Smooth muscle cell (in vitro differentiated cells): ENCODE measurements at regions not wholly inside any gene's neighbourhood (a gene's known extent, or its start where the extent isn't known, plus 50 kb on each side); places are given as distances from the start of the nearest gene placed in this dataset.

ENCODE experiments used
- DNase-seq: peaks from one replicate; lab custom pipeline; 2025; ENCODE audit not compliant: unreplicated experiment; lab: John Stamatoyannopoulos, UW
- H2AFZ ChIP-seq: fragments of 200-600 bp; sonication (generic); 2 replicates; pipeline ENCODE4 v1.6.0; 2016; ENCODE audit warnings: antibody characterized with exemption, low read depth, mild to moderate bottlenecking
- H3F3A ChIP-seq: fragments of 200-600 bp; sonication (generic); 2 replicates; pipeline ENCODE4 v1.6.0; 2017; ENCODE audit warnings: antibody characterized with exemption, low read depth
- H3K27ac ChIP-seq: fragments of 200-600 bp; sonication (generic); 2 replicates; pipeline ENCODE4 v1.5.1; 2016; ENCODE audit warnings: low read depth, mild to moderate bottlenecking
- H3K27me3 ChIP-seq: fragments of 200-600 bp; sonication (generic); 2 replicates; pipeline ENCODE4 v1.6.1; 2016; ENCODE audit warnings: low read depth, mild to moderate bottlenecking
- H3K36me3 ChIP-seq: fragments of 200-600 bp; sonication (generic); 2 replicates; pipeline ENCODE4 v1.5.1; 2016; ENCODE audit warnings: low read depth
- H3K4me1 ChIP-seq: fragments of 200-600 bp; sonication (generic); 2 replicates; pipeline ENCODE4 v1.5.1; 2016; ENCODE audit warnings: low read depth
- H3K4me2 ChIP-seq: fragments of 200-600 bp; sonication (generic); 2 replicates; pipeline ENCODE4 v1.6.0; 2016; ENCODE audit warnings: mild to moderate bottlenecking
- H3K4me3 ChIP-seq: fragments of 200-600 bp; sonication (generic); 2 replicates; pipeline ENCODE4 v1.5.1; 2016; ENCODE audit warnings: mild to moderate bottlenecking
- H3K79me2 ChIP-seq: fragments of 200-600 bp; sonication (generic); 2 replicates; pipeline ENCODE4 v1.6.0; 2016; ENCODE audit warnings: low read depth, mild to moderate bottlenecking
- H3K9ac ChIP-seq: fragments of 200-600 bp; sonication (generic); 2 replicates; pipeline ENCODE4 v1.6.0; 2016; ENCODE audit warnings: low read depth
- H3K9me3 ChIP-seq: fragments of 200-600 bp; sonication (generic); replicated peaks from 2 replicates; pipeline ENCODE4 v1.5.1; 2016; ENCODE audit warnings: low read depth
- H4K20me1 ChIP-seq: fragments of 200-600 bp; sonication (generic); 2 replicates; pipeline ENCODE4 v1.6.0; 2016; ENCODE audit warnings: low read depth
- WGBS: methylation state at CpG from one replicate; pipeline ENCODE4 v1.1.7; 2016; ENCODE audit warnings: low lambda C conversion rate; 5-methylcytosine and 5-hydroxymethylcytosine counted together
- TF ChIP-seq, protein P1 (sequence below): fragments of 200-600 bp; sonication (generic); IDR thresholded peaks from 2 replicates; pipeline ENCODE4 v1.5.1; 2017; ENCODE audit warnings: borderline replicate concordance, mild to moderate bottlenecking, antibody characterized with exemption; ENCODE audit not compliant: insufficient read depth, poor library complexity, severe bottlenecking

DNA sequence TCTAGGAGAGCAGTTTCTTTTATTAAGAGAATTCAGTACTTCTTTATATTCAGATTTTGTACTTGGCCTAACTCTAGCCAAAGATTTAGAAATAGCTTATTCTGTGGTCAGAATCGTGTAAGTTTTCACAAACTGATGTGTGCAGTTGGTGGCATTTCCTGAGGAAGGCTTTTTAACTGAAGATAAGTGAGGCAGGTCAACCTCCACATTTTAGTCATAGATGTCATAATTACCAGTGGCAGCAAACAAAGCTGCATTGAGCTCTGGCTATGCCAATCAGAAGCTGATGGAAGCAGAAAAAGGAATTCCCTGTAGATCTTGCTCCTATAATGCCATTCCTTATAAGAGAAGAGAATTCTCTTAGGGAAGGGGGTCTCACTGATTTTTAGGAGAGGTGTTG is 141.3 kb upstream of the SP8 start:
- no peak for DNase-seq
- Histone ChIP-seq H3K9ac (no peak overlapping the region), H3K27ac (no peak overlapping the region), H3K27me3 (no peaks in the 10 kb centered on the region), H3F3A (no peaks in the 10 kb centered on the region), H3K79me2 (no peaks in the 10 kb centered on the region), H4K20me1 (no peaks in the 10 kb centered on the region), H3K4me2 (no peak overlapping the region), H3K9me3 (no peaks in the 10 kb centered on the region), H3K4me3 (no peak overlapping the region), H2AFZ (no peak overlapping the region), H3K36me3 (no peaks in the 10 kb centered on the region), H3K4me1 (no peaks in the 10 kb centered on the region)
- TF ChIP-seq, protein P1, sequence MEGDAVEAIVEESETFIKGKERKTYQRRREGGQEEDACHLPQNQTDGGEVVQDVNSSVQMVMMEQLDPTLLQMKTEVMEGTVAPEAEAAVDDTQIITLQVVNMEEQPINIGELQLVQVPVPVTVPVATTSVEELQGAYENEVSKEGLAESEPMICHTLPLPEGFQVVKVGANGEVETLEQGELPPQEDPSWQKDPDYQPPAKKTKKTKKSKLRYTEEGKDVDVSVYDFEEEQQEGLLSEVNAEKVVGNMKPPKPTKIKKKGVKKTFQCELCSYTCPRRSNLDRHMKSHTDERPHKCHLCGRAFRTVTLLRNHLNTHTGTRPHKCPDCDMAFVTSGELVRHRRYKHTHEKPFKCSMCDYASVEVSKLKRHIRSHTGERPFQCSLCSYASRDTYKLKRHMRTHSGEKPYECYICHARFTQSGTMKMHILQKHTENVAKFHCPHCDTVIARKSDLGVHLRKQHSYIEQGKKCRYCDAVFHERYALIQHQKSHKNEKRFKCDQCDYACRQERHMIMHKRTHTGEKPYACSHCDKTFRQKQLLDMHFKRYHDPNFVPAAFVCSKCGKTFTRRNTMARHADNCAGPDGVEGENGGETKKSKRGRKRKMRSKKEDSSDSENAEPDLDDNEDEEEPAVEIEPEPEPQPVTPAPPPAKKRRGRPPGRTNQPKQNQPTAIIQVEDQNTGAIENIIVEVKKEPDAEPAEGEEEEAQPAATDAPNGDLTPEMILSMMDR: no peak
- WGBS: 71% methylated on average over 1 of the region's 1 CpG

DNA sequence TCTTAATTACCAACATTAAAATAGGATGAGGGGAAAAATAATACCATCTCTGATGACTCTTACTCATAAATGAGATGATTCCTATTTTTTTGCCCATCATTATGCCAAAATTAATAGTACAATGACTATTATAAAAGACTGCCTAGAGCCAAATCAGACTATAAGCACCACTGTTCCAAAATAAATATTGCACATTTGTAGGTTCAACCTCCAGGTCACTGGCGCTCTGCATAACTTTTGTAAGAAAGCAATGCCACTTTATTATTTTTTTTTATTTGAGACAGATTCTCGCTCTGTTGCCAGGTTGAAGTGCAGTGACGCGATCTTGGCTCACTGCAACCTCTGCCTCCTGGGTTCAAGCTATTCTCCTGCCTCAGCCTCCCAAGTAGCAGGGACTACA is 142.5 kb upstream of the SP8 start:
- Histone ChIP-seq H3K4me1 (no peaks in the 10 kb centered on the region), H3K9ac (no peak overlapping the region), H3K4me3 (no peak overlapping the region), H4K20me1 (no peaks in the 10 kb centered on the region), H3K79me2 (no peaks in the 10 kb centered on the region), H2AFZ (no peak overlapping the region), H3K4me2 (no peak overlapping the region), H3K36me3 (no peaks in the 10 kb centered on the region), H3K27ac (no peak overlapping the region), H3K27me3 (no peaks in the 10 kb centered on the region), H3F3A (no peaks in the 10 kb centered on the region), H3K9me3 (no peaks in the 10 kb centered on the region)
- no peak for DNase-seq
- WGBS: 99% methylated on average over 4 of the region's 4 CpGs
- TF ChIP-seq, protein P1: no peak

GRCh38 chr7:20931739-20932138 is 145.1 kb upstream of the SP8 start:
- no peak overlapping the region for H3K27ac ChIP-seq
- no peak overlapping the region for H3K4me2 ChIP-seq
- H3K4me1 ChIP-seq: no peaks in the 10 kb centered on the region
- H2AFZ ChIP-seq: no peak overlapping the region
- no peaks in the 10 kb centered on the region for H3K79me2 ChIP-seq
- H4K20me1 ChIP-seq: no peaks in the 10 kb centered on the region
- WGBS: 94% methylated on average over 3 of the region's 3 CpGs
- H3K9ac ChIP-seq: no peak overlapping the region
- DNase-seq: no peak
- H3F3A ChIP-seq: no peaks in the 10 kb centered on the region
- no peaks in the 10 kb centered on the region for H3K27me3 ChIP-seq
- no peaks in the 10 kb centered on the region for H3K9me3 ChIP-seq
- TF ChIP-seq, protein P1: no peak
- H3K4me3 ChIP-seq: no peak overlapping the region
- H3K36me3 ChIP-seq: no peaks in the 10 kb centered on the region

- Histone ChIP-seq H3K4me3 (no peak overlapping the region), H3K79me2 (no peaks in the 10 kb centered on the region), H2AFZ (no peak overlapping the region), H3K4me2 (no peak overlapping the region), H3K27ac (no peak overlapping the region), H3F3A (no peaks in the 10 kb centered on the region), H3K9ac (no peak overlapping the region), H3K36me3 (no peaks in the 10 kb centered on the region), H4K20me1 (no peaks in the 10 kb centered on the region), H3K27me3 (no peaks in the 10 kb centered on the region), H3K4me1 (no peaks in the 10 kb centered on the region), H3K9me3 (no peaks in the 10 kb centered on the region)
- no peak for DNase-seq
- 87% methylated on average over 7 of the region's 7 CpGs for WGBS
- TF ChIP-seq, protein P1: no peak
Observed at GRCh38 chr7:20932785-20933527, 146.3 kb upstream of the SP8 start.
